SK-N-SH treated with all-trans-retinoic acid at 6 μM for 48 hours (cell line): ENCODE measurements at regions not wholly inside any gene's neighbourhood (a gene's known extent, or its start where the extent isn't known, plus 50 kb on each side); places are given as distances from the start of the nearest gene placed in this dataset.
A peak's percentile ranks its signal among the peaks of the same experiment; 100 is the strongest.

ENCODE experiments used
- ATAC-seq: fragments of 200-7000 bp; cut with Tn5 transposase; 3 replicates; pipeline ENCODE4 v1.9.1; 2020; ENCODE audit warnings: mild to moderate bottlenecking, moderate library complexity
- ARNTL ChIP-seq: fragments of 450-650 bp; formaldehyde crosslinking; IDR thresholded peaks from 2 replicates; pipeline ENCODE4 v1.5.0; 2020; ENCODE audit warnings: low read depth, mild to moderate bottlenecking, moderate library complexity, borderline replicate concordance
- BACH2 ChIP-seq: fragments of 250-450 bp; sonication (Bioruptor Pico); IDR thresholded peaks from 2 replicates; pipeline ENCODE4 v1.9.0; 2021; ENCODE audit warnings: mild to moderate bottlenecking, borderline replicate concordance
- CREB5 ChIP-seq: fragments of 250-450 bp; sonication (Bioruptor Pico); IDR thresholded peaks from 2 replicates; pipeline ENCODE4 v1.5.1; 2020; ENCODE audit warnings: low read depth, mild to moderate bottlenecking, moderate library complexity
- CSDC2 ChIP-seq: fragments of 250-450 bp; sonication (Bioruptor Pico); IDR thresholded peaks from 2 replicates; pipeline ENCODE4 v1.5.0; 2020; ENCODE audit warnings: mild to moderate bottlenecking, moderate library complexity
- ESRRG ChIP-seq: fragments of 250-450 bp; sonication (Bioruptor Pico); IDR thresholded peaks from 2 replicates; pipeline ENCODE4 v1.6.1; 2021; ENCODE audit warnings: mild to moderate bottlenecking
- GLIS3 ChIP-seq: fragments of 250-450 bp; sonication (Bioruptor Pico); IDR thresholded peaks from 2 replicates; pipeline ENCODE4 v1.5.0; 2020; ENCODE audit warnings: mild to moderate bottlenecking, moderate library complexity
- ISL1 ChIP-seq: fragments of 250-450 bp; sonication (Bioruptor Pico); IDR thresholded peaks from 2 replicates; pipeline ENCODE4 v2.1.2; 2022; ENCODE audit warnings: mild to moderate bottlenecking, moderate library complexity
- PATZ1 ChIP-seq: fragments of 250-450 bp; sonication (Bioruptor Pico); IDR thresholded peaks from 2 replicates; pipeline ENCODE4 v1.8.0; 2020; ENCODE audit warnings: mild to moderate bottlenecking, moderate library complexity, borderline replicate concordance
- POU6F1 ChIP-seq: fragments of 250-450 bp; sonication (Bioruptor Pico); IDR thresholded peaks from 2 replicates; pipeline ENCODE4 v1.8.0; 2021; ENCODE audit warnings: low read depth, mild to moderate bottlenecking, moderate library complexity, borderline replicate concordance
- PPARA ChIP-seq: fragments of 250-450 bp; sonication (Bioruptor Pico); IDR thresholded peaks from 2 replicates; pipeline ENCODE4 v1.5.0; 2020; ENCODE audit warnings: mild to moderate bottlenecking, borderline replicate concordance
- RARB ChIP-seq: fragments of 250-450 bp; sonication (Bioruptor Pico); IDR thresholded peaks from 2 replicates; pipeline ENCODE4 v1.8.0; 2021; ENCODE audit warnings: mild to moderate bottlenecking, moderate library complexity
- SNAI2 ChIP-seq: fragments of 250-450 bp; sonication (Bioruptor Pico); IDR thresholded peaks from 2 replicates; pipeline ENCODE4 v1.5.0; 2020; ENCODE audit warnings: mild to moderate bottlenecking, moderate library complexity
- TCF4 ChIP-seq: fragments of 250-450 bp; sonication (Bioruptor Pico); IDR thresholded peaks from 2 replicates; pipeline ENCODE4 v1.8.0; 2021; ENCODE audit warnings: mild to moderate bottlenecking, moderate library complexity, borderline replicate concordance
- TOX ChIP-seq: fragments of 250-450 bp; sonication (Bioruptor Pico); IDR thresholded peaks from 2 replicates; pipeline ENCODE4 v1.8.0; 2021; ENCODE audit warnings: mild to moderate bottlenecking, moderate library complexity, borderline replicate concordance
- ZC3H10 ChIP-seq: fragments of 250-450 bp; sonication (Bioruptor Pico); IDR thresholded peaks from 2 replicates; pipeline ENCODE4 v1.5.1; 2021; ENCODE audit warnings: mild to moderate bottlenecking, moderate library complexity
- ZFP3 ChIP-seq: fragments of 250-450 bp; sonication (Bioruptor Pico); IDR thresholded peaks from 2 replicates; pipeline ENCODE4 v1.5.0; 2020; ENCODE audit warnings: mild to moderate bottlenecking, moderate library complexity
- ZFP30 ChIP-seq: fragments of 450-650 bp; formaldehyde crosslinking; IDR thresholded peaks from 2 replicates; pipeline ENCODE4 v1.5.0; 2022; ENCODE audit warnings: mild to moderate bottlenecking, moderate library complexity
- ZNF565 ChIP-seq: fragments of 450-650 bp; formaldehyde crosslinking; conservative IDR thresholded peaks from 2 replicates; pipeline ENCODE4 v1.5.0; 2020; ENCODE audit warnings: low read depth, mild to moderate bottlenecking, moderate library complexity
- ZNF70 ChIP-seq: fragments of 450-650 bp; formaldehyde crosslinking; IDR thresholded peaks from 2 replicates; pipeline ENCODE4 v1.5.0; 2020; ENCODE audit warnings: mild to moderate bottlenecking, moderate library complexity
- ZNF8 ChIP-seq: fragments of 450-650 bp; formaldehyde crosslinking; IDR thresholded peaks from 2 replicates; pipeline ENCODE4 v1.5.0; 2020; ENCODE audit warnings: mild to moderate bottlenecking, moderate library complexity
- TF ChIP-seq, protein P1 (sequence below): fragments of 250-450 bp; sonication (Bioruptor Pico); IDR thresholded peaks from 2 replicates; pipeline ENCODE4 v1.5.1; 2021; ENCODE audit warnings: mild to moderate bottlenecking, moderate library complexity
- TF ChIP-seq, protein P2 (sequence below): fragments of 250-450 bp; sonication (Bioruptor Pico); IDR thresholded peaks from 2 replicates; pipeline ENCODE4 v1.5.0; 2020; ENCODE audit warnings: mild to moderate bottlenecking, moderate library complexity

DNA sequence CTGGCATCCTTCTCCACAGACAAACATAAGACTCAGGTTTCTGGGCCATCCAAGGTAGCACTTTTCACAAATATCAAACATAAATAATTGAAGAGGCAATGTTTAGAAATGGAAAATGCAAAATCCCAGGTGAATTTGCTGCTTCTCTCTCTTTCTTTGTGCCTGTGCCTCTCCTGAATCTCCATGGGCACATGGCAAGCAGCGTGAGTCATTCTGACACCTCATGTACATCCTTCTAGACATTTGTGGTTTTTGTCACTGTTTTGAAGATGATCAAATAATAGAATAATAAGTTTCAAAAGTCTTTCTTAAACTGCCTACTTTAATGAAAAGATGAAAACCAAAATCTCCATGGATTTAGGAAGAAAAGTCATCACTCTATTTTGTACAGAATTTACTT, 60.3 kb upstream of the RAB11FIP2 start:
- no peak for ATAC-seq
- TF ChIP-seq CSDC2 (CRISPR knock-in tag) (no peak), ZNF70 (CRISPR knock-in tag) (no peak), PPARA (CRISPR knock-in tag) (no peak), ZFP3 (CRISPR knock-in tag) (no peak), CREB5 (CRISPR knock-in tag) (no peak), ESRRG (CRISPR knock-in tag) (no peak), SNAI2 (CRISPR knock-in tag) (no peak), PATZ1 (no peak), TOX (no peak), ZNF565 (no peak)
- TF ChIP-seq, protein P1, sequence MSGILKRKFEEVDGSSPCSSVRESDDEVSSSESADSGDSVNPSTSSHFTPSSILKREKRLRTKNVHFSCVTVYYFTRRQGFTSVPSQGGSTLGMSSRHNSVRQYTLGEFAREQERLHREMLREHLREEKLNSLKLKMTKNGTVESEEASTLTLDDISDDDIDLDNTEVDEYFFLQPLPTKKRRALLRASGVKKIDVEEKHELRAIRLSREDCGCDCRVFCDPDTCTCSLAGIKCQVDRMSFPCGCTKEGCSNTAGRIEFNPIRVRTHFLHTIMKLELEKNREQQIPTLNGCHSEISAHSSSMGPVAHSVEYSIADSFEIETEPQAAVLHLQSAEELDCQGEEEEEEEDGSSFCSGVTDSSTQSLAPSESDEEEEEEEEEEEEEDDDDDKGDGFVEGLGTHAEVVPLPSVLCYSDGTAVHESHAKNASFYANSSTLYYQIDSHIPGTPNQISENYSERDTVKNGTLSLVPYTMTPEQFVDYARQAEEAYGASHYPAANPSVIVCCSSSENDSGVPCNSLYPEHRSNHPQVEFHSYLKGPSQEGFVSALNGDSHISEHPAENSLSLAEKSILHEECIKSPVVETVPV (CRISPR knock-in tag): no peak

DNA sequence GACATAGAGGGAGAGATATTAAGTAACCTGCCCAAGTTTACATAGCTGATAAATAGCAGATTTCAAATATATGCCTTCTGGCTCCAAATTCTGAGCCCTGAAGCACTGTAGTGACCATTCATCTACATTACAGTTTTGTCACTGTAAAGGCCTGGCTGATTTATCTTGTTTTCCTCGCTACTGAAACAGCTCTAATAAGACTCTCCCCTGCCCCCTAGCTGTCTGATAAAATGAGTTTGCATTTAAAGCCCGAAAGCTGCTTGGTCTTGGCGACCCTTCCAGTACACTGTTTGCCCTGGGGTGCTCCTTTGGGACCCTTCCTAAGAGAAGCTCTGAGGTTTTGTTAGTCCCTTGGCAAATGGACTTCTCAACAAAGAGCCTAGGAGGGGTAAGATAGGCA, 59.7 kb upstream of the RAB11FIP2 start:
- peak; percentile 40; the same call in 1 of the 3 replicates for ATAC-seq
- no peak for TF ChIP-seq ZNF565
- TF ChIP-seq BACH2 (CRISPR knock-in tag): no peak
- no peak for TF ChIP-seq RARB (CRISPR knock-in tag)
- TF ChIP-seq PATZ1: no peak
- TF ChIP-seq POU6F1: no peak
- TF ChIP-seq CREB5 (CRISPR knock-in tag): no peak
- no peak for TF ChIP-seq ESRRG (CRISPR knock-in tag)
- TF ChIP-seq TCF4 (CRISPR knock-in tag): no peak
- TF ChIP-seq, protein P1 (CRISPR knock-in tag): no peak
- TF ChIP-seq SNAI2 (CRISPR knock-in tag): no peak
- no peak for TF ChIP-seq GLIS3
- no peak for TF ChIP-seq CSDC2 (CRISPR knock-in tag)
- no peak for TF ChIP-seq ZNF8 (CRISPR knock-in tag)
- TF ChIP-seq, all 23 proteins: peak for 0

- no peak for ATAC-seq
- no peak for TF ChIP-seq POU6F1
- TF ChIP-seq ISL1: no peak
- TF ChIP-seq RARB (CRISPR knock-in tag): no peak
- TF ChIP-seq TOX: no peak
- TF ChIP-seq ZFP3 (CRISPR knock-in tag): no peak
- no peak for TF ChIP-seq ZNF8 (CRISPR knock-in tag)
- TF ChIP-seq ZC3H10 (CRISPR knock-in tag): no peak
- no peak for TF ChIP-seq ZFP30 (CRISPR knock-in tag)
- TF ChIP-seq, protein P2, sequence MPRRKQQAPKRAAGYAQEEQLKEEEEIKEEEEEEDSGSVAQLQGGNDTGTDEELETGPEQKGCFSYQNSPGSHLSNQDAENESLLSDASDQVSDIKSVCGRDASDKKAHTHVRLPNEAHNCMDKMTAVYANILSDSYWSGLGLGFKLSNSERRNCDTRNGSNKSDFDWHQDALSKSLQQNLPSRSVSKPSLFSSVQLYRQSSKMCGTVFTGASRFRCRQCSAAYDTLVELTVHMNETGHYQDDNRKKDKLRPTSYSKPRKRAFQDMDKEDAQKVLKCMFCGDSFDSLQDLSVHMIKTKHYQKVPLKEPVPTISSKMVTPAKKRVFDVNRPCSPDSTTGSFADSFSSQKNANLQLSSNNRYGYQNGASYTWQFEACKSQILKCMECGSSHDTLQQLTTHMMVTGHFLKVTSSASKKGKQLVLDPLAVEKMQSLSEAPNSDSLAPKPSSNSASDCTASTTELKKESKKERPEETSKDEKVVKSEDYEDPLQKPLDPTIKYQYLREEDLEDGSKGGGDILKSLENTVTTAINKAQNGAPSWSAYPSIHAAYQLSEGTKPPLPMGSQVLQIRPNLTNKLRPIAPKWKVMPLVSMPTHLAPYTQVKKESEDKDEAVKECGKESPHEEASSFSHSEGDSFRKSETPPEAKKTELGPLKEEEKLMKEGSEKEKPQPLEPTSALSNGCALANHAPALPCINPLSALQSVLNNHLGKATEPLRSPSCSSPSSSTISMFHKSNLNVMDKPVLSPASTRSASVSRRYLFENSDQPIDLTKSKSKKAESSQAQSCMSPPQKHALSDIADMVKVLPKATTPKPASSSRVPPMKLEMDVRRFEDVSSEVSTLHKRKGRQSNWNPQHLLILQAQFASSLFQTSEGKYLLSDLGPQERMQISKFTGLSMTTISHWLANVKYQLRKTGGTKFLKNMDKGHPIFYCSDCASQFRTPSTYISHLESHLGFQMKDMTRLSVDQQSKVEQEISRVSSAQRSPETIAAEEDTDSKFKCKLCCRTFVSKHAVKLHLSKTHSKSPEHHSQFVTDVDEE (CRISPR knock-in tag): no peak
- TF ChIP-seq ARNTL (CRISPR knock-in tag): no peak
- TF ChIP-seq ZNF70 (CRISPR knock-in tag): no peak
These were observed 55.4 kb upstream of the RAB11FIP2 start for GRCh38 chr10:118102121-118102520.
